GM12873 (cell line): ENCODE measurements at regions not wholly inside any gene's neighbourhood (a gene's known extent, or its start where the extent isn't known, plus 50 kb on each side); places are given as distances from the start of the nearest gene placed in this dataset.

Experiments used
- CTCF ChIP-seq: IDR thresholded peaks from 2 replicates; pipeline ENCODE4 v1.5.1; 2012; ENCODE audit warnings: low read depth, mild to moderate bottlenecking, moderate library complexity, low read length, control low read depth; ENCODE audit not compliant: insufficient read depth; ENCODE audit errors: missing control alignments

- no peak for TF ChIP-seq CTCF
Measured at GRCh38 chr6:8578006-8578405, 142.7 kb upstream of the SLC35B3 start.

- TF ChIP-seq CTCF = no peak
Measured at GRCh38 chr6:8574749-8575468, 139.6 kb upstream of the SLC35B3 start.

GRCh38 chr6:8574311-8574710, 139.0 kb upstream of the SLC35B3 start:
- TF ChIP-seq CTCF = no peak

DNA sequence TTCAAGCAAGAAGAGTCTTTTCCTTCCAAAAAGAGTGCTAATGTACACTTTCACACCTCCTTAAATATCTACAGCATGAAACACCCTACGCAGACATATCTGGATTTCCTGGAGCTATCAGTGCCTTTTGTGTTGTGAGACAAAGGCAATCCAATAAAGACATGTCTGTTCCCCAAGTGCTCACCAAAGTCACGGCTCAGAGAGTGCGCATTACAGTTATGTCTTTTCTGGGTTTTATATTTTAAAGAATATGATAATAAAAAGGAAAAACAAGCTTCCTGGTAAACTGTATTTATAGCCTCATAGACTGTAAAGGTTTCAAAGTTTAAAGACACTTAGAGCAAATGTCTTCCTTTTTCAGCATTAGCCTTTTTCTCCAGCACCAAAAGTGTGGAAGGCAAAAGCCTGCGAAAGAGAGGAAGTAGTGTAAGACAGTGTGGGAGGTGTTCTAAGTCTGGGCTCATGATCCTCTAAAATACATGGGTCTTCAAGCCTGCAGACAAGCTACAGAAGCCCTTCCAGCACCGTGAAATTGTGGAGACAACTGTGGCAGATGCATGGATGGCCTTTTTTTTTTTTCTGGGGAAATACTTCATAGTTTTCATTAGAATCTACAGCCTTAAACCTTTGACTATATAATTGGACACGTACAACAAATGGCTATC, 135.0 kb upstream of the SLC35B3 start:
- TF ChIP-seq CTCF = no peak

GRCh38 chr6:8562125-8562524, 126.8 kb upstream of the SLC35B3 start:
- no peak for TF ChIP-seq CTCF

DNA sequence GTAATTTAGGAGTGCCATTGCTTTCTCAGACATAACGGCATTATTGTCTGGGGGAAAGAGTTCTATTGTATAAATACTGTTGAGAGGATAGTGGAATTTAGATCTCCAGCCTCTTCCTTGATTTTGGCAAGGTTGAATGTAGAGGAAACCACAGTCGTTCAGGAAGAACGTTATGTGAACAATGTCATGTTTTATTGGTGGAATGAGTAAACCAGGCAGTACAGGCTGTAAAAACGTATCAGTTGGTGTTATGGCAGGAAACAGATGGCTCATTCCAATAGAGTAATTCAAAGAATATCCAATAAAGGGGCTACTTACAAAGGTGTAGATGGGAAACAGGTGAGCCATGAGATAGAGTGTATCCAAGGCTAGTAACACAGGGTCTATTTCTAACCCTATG, 123.6 kb upstream of the SLC35B3 start:
- no peak for TF ChIP-seq CTCF

- TF ChIP-seq CTCF = no peak
Measured at GRCh38 chr6:8557014-8557748, 121.8 kb upstream of the SLC35B3 start.
